Smooth muscle cell (in vitro differentiated cells): ENCODE measurements at regions not wholly inside any gene's neighbourhood (a gene's known extent, or its start where the extent isn't known, plus 50 kb on each side); places are given as distances from the start of the nearest gene placed in this dataset.

Experiments used
- DNase-seq: peaks from one replicate; lab custom pipeline; 2025; ENCODE audit not compliant: unreplicated experiment; lab: John Stamatoyannopoulos, UW
- H2AFZ ChIP-seq: fragments of 200-600 bp; sonication (generic); 2 replicates; pipeline ENCODE4 v1.6.0; 2016; ENCODE audit warnings: antibody characterized with exemption, low read depth, mild to moderate bottlenecking
- H3F3A ChIP-seq: fragments of 200-600 bp; sonication (generic); 2 replicates; pipeline ENCODE4 v1.6.0; 2017; ENCODE audit warnings: antibody characterized with exemption, low read depth
- H3K27ac ChIP-seq: fragments of 200-600 bp; sonication (generic); 2 replicates; pipeline ENCODE4 v1.5.1; 2016; ENCODE audit warnings: low read depth, mild to moderate bottlenecking
- H3K27me3 ChIP-seq: fragments of 200-600 bp; sonication (generic); 2 replicates; pipeline ENCODE4 v1.6.1; 2016; ENCODE audit warnings: low read depth, mild to moderate bottlenecking
- H3K36me3 ChIP-seq: fragments of 200-600 bp; sonication (generic); 2 replicates; pipeline ENCODE4 v1.5.1; 2016; ENCODE audit warnings: low read depth
- H3K4me1 ChIP-seq: fragments of 200-600 bp; sonication (generic); 2 replicates; pipeline ENCODE4 v1.5.1; 2016; ENCODE audit warnings: low read depth
- H3K4me2 ChIP-seq: fragments of 200-600 bp; sonication (generic); 2 replicates; pipeline ENCODE4 v1.6.0; 2016; ENCODE audit warnings: mild to moderate bottlenecking
- H3K4me3 ChIP-seq: fragments of 200-600 bp; sonication (generic); 2 replicates; pipeline ENCODE4 v1.5.1; 2016; ENCODE audit warnings: mild to moderate bottlenecking
- H3K79me2 ChIP-seq: fragments of 200-600 bp; sonication (generic); 2 replicates; pipeline ENCODE4 v1.6.0; 2016; ENCODE audit warnings: low read depth, mild to moderate bottlenecking
- H3K9ac ChIP-seq: fragments of 200-600 bp; sonication (generic); 2 replicates; pipeline ENCODE4 v1.6.0; 2016; ENCODE audit warnings: low read depth
- H3K9me3 ChIP-seq: fragments of 200-600 bp; sonication (generic); replicated peaks from 2 replicates; pipeline ENCODE4 v1.5.1; 2016; ENCODE audit warnings: low read depth
- H4K20me1 ChIP-seq: fragments of 200-600 bp; sonication (generic); 2 replicates; pipeline ENCODE4 v1.6.0; 2016; ENCODE audit warnings: low read depth
- CTCF ChIP-seq: fragments of 200-600 bp; sonication (generic); IDR thresholded peaks from 2 replicates; pipeline ENCODE4 v1.5.1; 2017; ENCODE audit warnings: borderline replicate concordance, mild to moderate bottlenecking, antibody characterized with exemption; ENCODE audit not compliant: insufficient read depth, poor library complexity, severe bottlenecking
- WGBS: methylation state at CpG from one replicate; pipeline ENCODE4 v1.1.7; 2016; ENCODE audit warnings: low lambda C conversion rate; 5-methylcytosine and 5-hydroxymethylcytosine counted together

GRCh38 chr4:101418466-101418865, 71.1 kb upstream of the PPP3CA start:
- no peaks in the 10 kb centered on the region for H3K36me3 ChIP-seq
- peaks cover 16% of the 10 kb centered on the region for H3K4me1 ChIP-seq
- H3K27me3 ChIP-seq, result no peaks in the 10 kb centered on the region
- DNase-seq, result no peak
- no peak overlapping the region for H3K9ac ChIP-seq
- H3K27ac ChIP-seq, result no peak overlapping the region
- H3K4me2 ChIP-seq, result no peak overlapping the region
- H3F3A ChIP-seq, result no peaks in the 10 kb centered on the region
- H3K4me3 ChIP-seq, result no peak overlapping the region
- no peak for TF ChIP-seq CTCF
- H3K9me3 ChIP-seq, result no peaks in the 10 kb centered on the region
- WGBS, result 86% methylated on average over 2 of the region's 2 CpGs
- H2AFZ ChIP-seq, result no peak overlapping the region
- H3K79me2 ChIP-seq, result no peaks in the 10 kb centered on the region
- no peaks in the 10 kb centered on the region for H4K20me1 ChIP-seq

GRCh38 chr4:101418055-101418454, 70.7 kb upstream of the PPP3CA start:
- H3K9me3 ChIP-seq, result no peaks in the 10 kb centered on the region
- H3F3A ChIP-seq, result no peaks in the 10 kb centered on the region
- H3K9ac ChIP-seq, result no peak overlapping the region
- no peak overlapping the region for H3K27ac ChIP-seq
- no peaks in the 10 kb centered on the region for H3K36me3 ChIP-seq
- DNase-seq, result no peak
- H3K4me1 ChIP-seq, result peaks cover 16% of the 10 kb centered on the region
- H3K4me3 ChIP-seq, result no peak overlapping the region
- H4K20me1 ChIP-seq, result no peaks in the 10 kb centered on the region
- H2AFZ ChIP-seq, result no peak overlapping the region
- no peaks in the 10 kb centered on the region for H3K27me3 ChIP-seq
- TF ChIP-seq CTCF, result no peak
- H3K79me2 ChIP-seq, result no peaks in the 10 kb centered on the region
- H3K4me2 ChIP-seq, result no peak overlapping the region
- 66% methylated on average over 2 of the region's 2 CpGs for WGBS

- Histone ChIP-seq H3K36me3 (no peaks in the 10 kb centered on the region), H3K27ac (no peak overlapping the region), H2AFZ (no peak overlapping the region), H3K9me3 (no peaks in the 10 kb centered on the region), H3K27me3 (no peaks in the 10 kb centered on the region), H3K9ac (no peak overlapping the region), H3K4me1 (peaks cover 16% of the 10 kb centered on the region), H3K4me2 (no peak overlapping the region), H4K20me1 (no peaks in the 10 kb centered on the region), H3K79me2 (no peaks in the 10 kb centered on the region), H3F3A (no peaks in the 10 kb centered on the region), H3K4me3 (no peak overlapping the region)
- TF ChIP-seq CTCF, result no peak
- 96% methylated on average over 6 of the region's 6 CpGs for WGBS
- DNase-seq, result no peak
Observed at GRCh38 chr4:101417046-101417445, 69.7 kb upstream of the PPP3CA start.

- Histone ChIP-seq H3F3A (no peaks in the 10 kb centered on the region), H3K9me3 (no peaks in the 10 kb centered on the region), H3K4me3 (no peak overlapping the region), H3K4me1 (peaks cover 14% of the 10 kb centered on the region), H2AFZ (no peak overlapping the region), H3K27me3 (no peaks in the 10 kb centered on the region), H3K36me3 (no peaks in the 10 kb centered on the region), H3K4me2 (no peak overlapping the region), H4K20me1 (no peaks in the 10 kb centered on the region), H3K9ac (no peak overlapping the region), H3K27ac (no peak overlapping the region), H3K79me2 (no peaks in the 10 kb centered on the region)
- WGBS, result 95% methylated on average over 6 of the region's 6 CpGs
- TF ChIP-seq CTCF, result no peak
- DNase-seq, result no peak
Observed at GRCh38 chr4:101415962-101416361, 68.6 kb upstream of the PPP3CA start.
